HG02884 (cell line): ENCODE measurements at regions not wholly inside any gene's neighbourhood (a gene's known extent, or its start where the extent isn't known, plus 50 kb on each side); places are given as distances from the start of the nearest gene placed in this dataset.
"Not testable (repeated sequence)": the region's sequence is repeated elsewhere in the genome, so short reads cannot be mapped to it uniquely, and the experiment has no call there.

Source experiments
- ATAC-seq: cut with Tn5 transposase; IDR thresholded peaks from one replicate; pipeline ENCODE4 v1.9.1; 2021; ENCODE audit warnings: mild to moderate bottlenecking, moderate library complexity; ENCODE audit not compliant: unreplicated experiment

GRCh38 chr15:100766243-100767000 lies 113.2 kb upstream of the ALDH1A3 start:
- no peak for ATAC-seq

- no peak for ATAC-seq
These were observed 112.4 kb upstream of the ALDH1A3 start for GRCh38 chr15:100767001-100767825.

- no peak for ATAC-seq
These were observed 111.1 kb upstream of the ALDH1A3 start for GRCh38 chr15:100768501-100768931.

GRCh38 chr15:100769043-100769974 lies 110.3 kb upstream of the ALDH1A3 start:
- ATAC-seq: no peak

GRCh38 chr15:100769975-100770340 lies 109.7 kb upstream of the ALDH1A3 start:
- ATAC-seq: no peak

GRCh38 chr15:100770661-100771584 lies 108.7 kb upstream of the ALDH1A3 start:
- no peak for ATAC-seq

GRCh38 chr15:100771746-100772145 lies 107.9 kb upstream of the ALDH1A3 start:
- no peak for ATAC-seq

- no peak for ATAC-seq
These were observed 107.2 kb upstream of the ALDH1A3 start for GRCh38 chr15:100772478-100772877.

- ATAC-seq: no peak
These were observed 106.6 kb upstream of the ALDH1A3 start for GRCh38 chr15:100772892-100773520.

- ATAC-seq: not testable (repeated sequence)
These were observed 105.6 kb upstream of the ALDH1A3 start for GRCh38 chr15:100774044-100774443.

- ATAC-seq: no peak
These were observed 103.9 kb upstream of the ALDH1A3 start for GRCh38 chr15:100775581-100776185.

GRCh38 chr15:100777821-100778220 lies 101.8 kb upstream of the ALDH1A3 start:
- ATAC-seq: no peak

- ATAC-seq: no peak
These were observed 100.8 kb upstream of the ALDH1A3 start for GRCh38 chr15:100778831-100779288.

GRCh38 chr15:100779331-100780207 lies 100.1 kb upstream of the ALDH1A3 start:
- no peak for ATAC-seq

GRCh38 chr15:100780208-100780800 lies 99.3 kb upstream of the ALDH1A3 start:
- ATAC-seq: no peak

- ATAC-seq: no peak
These were observed 98.3 kb upstream of the ALDH1A3 start for GRCh38 chr15:100781061-100781960.
